Inferior parietal cortex (tissue), 1 donor: ENCODE measurements at regions not wholly inside any gene's neighbourhood (a gene's known extent, or its start where the extent isn't known, plus 50 kb on each side); places are given as distances from the start of the nearest gene placed in this dataset.

Source experiments
- DNase-seq: peaks from one replicate; pipeline ENCODE4 v3.0.0-alpha.2; 2016; ENCODE audit errors: extremely low spot score

DNA sequence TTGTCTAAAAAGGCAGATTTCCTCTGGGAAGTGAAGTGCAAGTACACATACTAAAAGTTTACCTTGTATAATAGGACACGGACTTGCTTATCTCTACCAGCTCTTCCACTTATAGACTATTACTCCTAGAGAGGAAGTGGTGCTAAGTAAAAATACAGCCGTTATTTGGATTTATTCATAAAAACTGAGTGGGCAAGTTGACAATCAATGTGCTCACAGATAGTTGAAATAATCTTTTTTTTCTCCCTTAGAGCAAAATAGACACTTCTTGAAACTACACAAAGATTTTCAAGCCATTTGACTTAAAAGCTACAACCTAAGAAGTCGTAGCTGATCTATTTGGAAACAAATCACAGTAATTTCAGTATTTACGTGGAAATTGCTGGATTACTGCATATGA, 2584.7 kb upstream of the PCDH20 start:
- DNase-seq, result no peak

DNA sequence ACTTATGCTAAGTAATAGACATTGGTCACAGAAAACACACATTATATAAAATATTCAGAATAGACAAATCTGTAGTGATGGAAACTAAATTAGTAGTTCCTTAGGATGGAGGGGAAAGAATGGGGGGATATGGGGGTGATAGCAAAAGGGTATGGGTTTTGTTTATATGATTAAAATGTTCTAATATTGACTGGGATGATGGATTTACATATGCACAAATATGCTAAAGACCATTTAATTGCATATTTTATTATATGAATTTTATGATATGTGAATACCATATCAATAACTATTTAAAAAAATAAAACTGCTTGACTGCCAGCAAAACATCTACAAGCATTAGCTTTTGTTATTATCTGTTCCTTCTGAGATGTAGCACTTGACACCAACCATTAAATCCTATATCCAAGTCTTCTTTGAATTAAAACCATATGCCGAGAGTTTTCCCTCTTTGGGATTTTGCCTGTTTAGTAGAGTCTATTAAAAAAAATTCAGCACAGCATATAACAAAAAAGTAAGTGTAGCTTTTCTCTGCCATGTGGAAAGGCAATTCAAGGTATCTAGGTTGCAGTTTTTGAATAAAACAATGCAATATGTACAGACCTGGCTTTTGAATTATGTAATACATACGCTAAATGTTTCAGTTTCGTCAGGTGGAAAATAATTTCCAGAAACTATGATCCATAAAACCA, 2584.1 kb upstream of the PCDH20 start:
- DNase-seq, result no peak

GRCh38 chr13:63983366-63983765, 2567.7 kb upstream of the PCDH20 start:
- no peak for DNase-seq

- DNase-seq, result no peak
These were observed 2564.3 kb upstream of the PCDH20 start for GRCh38 chr13:63979951-63980350.

DNA sequence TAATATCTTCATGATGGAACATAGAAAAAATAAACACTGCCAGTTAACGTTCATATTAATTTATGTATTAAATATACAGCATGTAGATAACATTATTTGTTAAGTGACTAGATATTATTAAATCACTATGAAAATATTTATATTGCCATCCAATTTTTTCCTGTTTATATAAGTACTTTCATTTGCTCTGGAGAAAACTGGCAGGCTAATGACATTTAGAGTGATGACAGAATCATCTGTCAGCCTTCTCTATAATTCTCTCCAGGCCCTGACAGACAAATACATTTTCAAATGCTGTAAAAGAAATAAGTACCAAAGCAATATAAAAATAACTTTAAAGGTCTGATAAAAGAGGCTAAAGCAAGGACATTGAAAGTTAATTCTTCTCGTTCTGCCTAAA, 2556.7 kb upstream of the PCDH20 start:
- no peak for DNase-seq

- no peak for DNase-seq
These were observed 2539.0 kb upstream of the PCDH20 start for GRCh38 chr13:63954683-63955082.

DNA sequence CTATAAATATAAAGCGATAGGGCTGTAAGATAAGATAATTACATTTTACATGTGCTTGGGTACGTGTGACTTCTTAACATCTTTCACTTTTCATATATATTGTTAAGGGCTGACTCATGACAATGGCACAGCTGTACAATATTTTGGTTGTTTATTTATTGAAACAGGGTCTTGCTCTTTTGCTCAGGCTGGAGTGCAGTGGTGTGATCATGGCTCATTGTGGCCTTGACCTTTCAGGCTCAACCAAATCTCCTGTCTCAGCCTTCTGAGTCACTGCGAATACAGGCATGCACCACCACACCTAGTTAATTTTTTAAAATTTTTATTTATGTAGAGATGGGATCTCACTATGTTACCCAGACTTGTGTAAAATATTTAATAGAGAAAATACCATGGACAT, 2532.4 kb upstream of the PCDH20 start:
- no peak for DNase-seq

DNA sequence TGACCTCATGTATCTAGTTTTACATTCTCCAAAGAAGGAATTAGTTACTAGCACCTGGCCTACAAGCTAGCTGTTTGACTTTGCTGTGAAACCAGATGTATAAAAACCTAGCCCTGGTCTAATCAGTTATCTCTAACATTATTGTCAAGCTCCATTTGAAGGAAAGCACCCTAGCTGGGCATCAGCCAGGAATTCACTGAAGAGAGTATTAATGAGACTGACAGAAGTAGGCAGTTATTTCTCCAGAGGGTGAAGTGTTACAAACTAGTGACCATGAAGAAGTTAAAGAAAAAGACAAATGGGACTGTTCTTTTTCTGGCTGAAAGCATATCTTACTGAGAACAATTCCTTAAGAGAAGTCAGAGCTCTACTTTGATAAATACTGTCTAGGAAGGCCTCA, 2529.3 kb upstream of the PCDH20 start:
- no peak for DNase-seq

- no peak for DNase-seq
These were observed 2526.7 kb upstream of the PCDH20 start for GRCh38 chr13:63942372-63942771.

GRCh38 chr13:63938851-63939250, 2523.2 kb upstream of the PCDH20 start:
- DNase-seq, result no peak

- peak; percentile 22 for DNase-seq
These were observed 2494.9 kb upstream of the PCDH20 start for GRCh38 chr13:63910511-63910910.

- no peak for DNase-seq
These were observed 2494.2 kb upstream of the PCDH20 start for GRCh38 chr13:63909726-63910375.

- DNase-seq, result no peak
These were observed 2486.5 kb upstream of the PCDH20 start for GRCh38 chr13:63902141-63902540.

GRCh38 chr13:63901630-63902029, 2486.0 kb upstream of the PCDH20 start:
- no peak for DNase-seq

DNA sequence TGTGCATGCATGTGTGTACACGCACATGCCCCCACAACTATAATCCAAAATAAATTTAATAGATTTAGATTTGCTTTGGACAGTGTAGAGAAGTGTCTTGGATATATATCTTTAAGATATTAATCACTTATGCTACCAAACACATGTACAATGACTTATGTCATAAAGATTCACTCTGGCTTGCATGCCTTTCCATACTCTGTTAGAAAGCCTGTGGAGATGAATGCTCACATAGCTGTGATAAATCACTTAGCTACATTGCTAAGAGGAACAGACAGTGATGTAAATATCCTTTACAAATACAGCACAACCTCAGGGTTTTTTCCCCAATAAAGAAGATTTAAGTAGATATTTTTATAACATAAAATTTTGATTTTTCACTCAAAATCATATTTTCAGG, 2484.8 kb upstream of the PCDH20 start:
- no peak for DNase-seq

GRCh38 chr13:63896321-63896720, 2480.7 kb upstream of the PCDH20 start:
- no peak for DNase-seq

- DNase-seq, result no peak
These were observed 2466.4 kb upstream of the PCDH20 start for GRCh38 chr13:63882052-63882451.

DNA sequence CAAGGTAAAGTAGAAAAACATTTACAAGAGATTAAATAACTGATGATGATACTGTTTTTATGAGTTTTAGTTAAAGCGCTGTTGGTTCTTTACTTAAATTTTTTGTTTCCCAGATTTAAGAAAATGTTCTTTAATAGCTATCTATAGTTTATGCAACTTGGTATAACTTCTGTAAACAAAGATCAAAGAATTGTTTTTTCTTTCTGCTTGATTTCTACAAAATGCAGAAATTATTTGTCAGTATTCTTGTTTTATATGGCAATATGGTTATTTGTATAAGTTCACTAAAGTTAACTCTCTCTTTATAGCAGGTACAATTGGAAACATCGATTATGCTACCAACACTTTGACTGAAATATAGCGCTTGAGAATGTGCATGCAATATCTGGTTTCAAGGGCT, 2465.1 kb upstream of the PCDH20 start:
- DNase-seq, result no peak

- DNase-seq, result no peak
These were observed 2458.3 kb upstream of the PCDH20 start for GRCh38 chr13:63873936-63874335.

DNA sequence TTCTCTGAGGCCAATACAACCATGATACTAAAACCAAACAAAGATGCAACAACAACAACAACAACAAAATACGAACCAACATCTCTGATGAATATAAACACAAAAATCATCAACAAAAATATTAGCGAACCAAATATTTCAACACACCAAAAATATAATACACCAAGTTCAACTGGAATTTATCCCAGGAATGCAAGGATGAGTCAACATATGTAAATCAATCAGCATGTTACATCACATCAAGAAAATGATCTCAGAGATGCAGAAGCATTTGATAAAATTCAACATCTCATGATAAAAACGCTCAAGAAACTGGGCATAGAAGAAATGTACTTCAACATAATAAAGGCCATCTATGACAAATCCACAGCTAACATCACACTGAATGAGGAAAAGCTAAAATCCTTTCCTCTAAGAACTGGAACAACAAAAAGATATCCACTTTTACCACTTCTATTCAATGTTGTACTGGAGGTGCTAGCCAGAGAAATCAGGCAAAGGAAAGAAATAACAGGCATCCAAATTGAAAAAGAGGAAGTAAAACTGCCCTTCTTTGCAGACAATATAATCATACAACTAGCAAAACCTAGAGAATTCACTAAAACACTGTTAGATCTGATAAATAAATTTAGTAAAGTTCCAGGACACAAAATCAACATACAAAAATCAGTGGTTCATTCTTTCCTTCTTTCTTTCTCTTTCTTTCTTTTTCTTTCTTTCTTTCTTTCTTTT, 2448.7 kb upstream of the PCDH20 start:
- no peak for DNase-seq

DNA sequence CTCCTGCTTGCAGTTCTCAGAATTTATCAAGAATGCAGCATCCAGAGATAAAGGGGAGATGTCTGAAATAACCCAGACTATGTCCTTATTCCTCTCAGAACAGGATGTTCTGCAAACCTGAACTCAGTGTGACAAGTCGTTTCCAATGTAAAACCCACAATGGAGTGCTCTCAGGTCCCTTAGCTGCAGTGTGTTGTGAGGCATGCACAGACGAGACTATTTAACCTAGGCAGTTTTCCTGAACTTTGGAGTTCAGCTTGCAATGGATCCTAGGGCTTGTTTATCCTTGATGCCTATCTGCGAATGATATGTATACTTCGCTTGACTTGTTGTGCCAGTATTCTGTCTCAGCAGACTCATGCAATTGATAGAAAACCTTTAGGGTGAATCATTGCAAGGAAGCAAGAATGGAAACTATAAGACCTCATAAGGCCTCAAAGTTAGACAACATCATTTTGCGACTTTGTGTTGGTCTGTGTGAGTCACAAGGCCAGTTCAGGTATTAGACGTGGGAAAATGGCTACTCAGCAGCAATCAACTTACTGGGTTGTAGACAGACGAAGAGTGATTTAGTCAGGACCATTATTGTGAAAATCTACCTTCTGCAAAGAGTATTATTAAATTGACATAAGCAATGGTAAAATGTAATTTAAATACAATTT, 2439.9 kb upstream of the PCDH20 start:
- DNase-seq, result no peak

- no peak for DNase-seq
These were observed 2438.2 kb upstream of the PCDH20 start for GRCh38 chr13:63853816-63854215.

- DNase-seq, result no peak
These were observed 2435.9 kb upstream of the PCDH20 start for GRCh38 chr13:63851526-63851925.
